Lower lobe of right lung (tissue), 2 donors: ENCODE measurements at regions not wholly inside any gene's neighbourhood (a gene's known extent, or its start where the extent isn't known, plus 50 kb on each side); places are given as distances from the start of the nearest gene placed in this dataset.

Experiments used
- ATAC-seq, 2 donors: fragments of 200-7000 bp; cut with Tn5 transposase; one replicate each; pipeline ENCODE4 v1.9.1; 2020 to 2022; ENCODE audit warnings: mild to moderate bottlenecking in 2 of 2, moderate library complexity in 2 of 2
- DNase-seq: peaks from one replicate; pipeline ENCODE4 v3.0.0-alpha.2; 2020
- H3K27ac ChIP-seq: fragments of 200-600 bp; one replicate; pipeline ENCODE4 v1.8.0; 2022
- H3K27me3 ChIP-seq: fragments of 200-600 bp; one replicate; pipeline ENCODE4 v1.8.0; 2022; ENCODE audit warnings: low read depth
- H3K36me3 ChIP-seq: fragments of 200-600 bp; one replicate; pipeline ENCODE4 v1.8.0; 2022; ENCODE audit warnings: mild to moderate bottlenecking
- H3K4me1 ChIP-seq: fragments of 200-600 bp; one replicate; pipeline ENCODE4 v1.8.0; 2022
- H3K4me3 ChIP-seq: fragments of 200-600 bp; one replicate; pipeline ENCODE4 v1.8.0; 2022; ENCODE audit warnings: mild to moderate bottlenecking
- H3K9me3 ChIP-seq: fragments of 200-600 bp; one replicate; pipeline ENCODE4 v1.8.0; 2022
- CTCF ChIP-seq: fragments of 200-600 bp; IDR thresholded peaks from one replicate; pipeline ENCODE4 v1.8.0; 2022; ENCODE audit warnings: antibody characterized with exemption, mild to moderate bottlenecking
- intact Hi-C: fragments of 100-400 bp; cut with DNase I; formaldehyde crosslinking; loops from one replicate; pipeline ENCODE4 v1.11.0; 2022
- donor health status: DM: no; HTN: yes; CAD: no; lungs with severe emphysema.

DNA sequence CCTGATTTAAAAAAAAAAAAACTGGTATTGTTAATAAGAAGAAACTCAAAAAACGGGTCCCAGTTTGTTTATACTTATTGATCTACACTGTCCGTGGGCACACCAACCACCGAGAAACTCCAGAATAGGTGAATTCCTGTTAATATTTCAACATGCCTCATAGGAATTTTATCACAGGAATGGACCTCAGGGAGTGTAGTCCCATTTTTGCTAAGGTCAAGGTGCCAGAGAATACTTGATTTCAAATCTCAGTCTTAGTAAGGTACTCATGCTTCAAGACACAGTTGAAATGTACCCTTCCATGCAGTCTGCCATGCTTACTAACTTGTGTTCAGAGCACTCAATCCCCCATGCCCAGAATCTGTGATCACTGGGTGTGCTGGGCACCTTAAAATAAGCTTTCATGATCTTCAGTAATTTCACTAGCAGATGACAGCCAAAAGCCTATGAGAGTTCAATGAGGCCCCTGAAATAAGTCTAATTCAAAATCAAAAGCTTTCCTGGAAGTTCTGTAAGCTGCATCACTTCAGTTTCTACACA lies 385.7 kb downstream of the TNS3 start:
- Histone ChIP-seq H3K4me1 (no peaks in the 10 kb centered on the region), H3K27me3 (no peaks in the 10 kb centered on the region), H3K4me3 (no peak overlapping the region), H3K9me3 (no peaks in the 10 kb centered on the region), H3K36me3 (no peaks in the 10 kb centered on the region), H3K27ac (no peak overlapping the region)
- intact Hi-C loops = no loop called here
- DNase-seq (no peak), ATAC-seq (no peak)
- TF ChIP-seq CTCF = no peak

- DNase-seq (no peak), ATAC-seq (no peak)
- no peaks in the 10 kb centered on the region for H3K9me3 ChIP-seq
- no peak overlapping the region for H3K4me3 ChIP-seq
- no peaks in the 10 kb centered on the region for H3K4me1 ChIP-seq
- no peak for TF ChIP-seq CTCF
- intact Hi-C loops = no loop called here
- no peaks in the 10 kb centered on the region for H3K27me3 ChIP-seq
- H3K36me3 ChIP-seq = no peaks in the 10 kb centered on the region
- no peak overlapping the region for H3K27ac ChIP-seq
Observed at GRCh38 chr7:47195641-47196040, 386.3 kb downstream of the TNS3 start.

DNA sequence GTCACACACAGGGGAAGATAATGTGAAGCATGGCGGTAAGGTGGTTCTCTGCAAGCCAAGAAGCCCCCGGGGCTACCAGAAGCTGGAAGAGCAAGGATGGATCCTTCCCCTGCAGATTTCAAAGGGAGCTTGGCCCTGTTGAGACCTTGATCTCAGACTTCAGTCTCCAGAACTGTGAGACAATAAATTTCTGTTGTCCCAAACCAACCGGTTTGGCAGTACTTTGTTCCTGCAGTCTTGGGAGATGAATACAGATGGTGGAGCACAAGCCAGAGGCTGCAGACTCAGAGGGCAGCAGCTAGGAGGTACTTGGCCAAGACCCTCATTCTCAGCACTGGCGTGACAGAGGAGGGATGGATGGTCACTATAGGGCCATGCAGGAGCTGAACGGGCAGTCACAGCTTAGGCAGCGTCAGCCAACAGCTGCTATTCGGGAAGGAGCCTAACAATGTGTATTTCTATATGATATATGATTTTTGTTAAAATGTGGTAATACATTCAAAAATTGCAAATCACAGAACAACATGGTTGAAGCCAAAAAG lies 387.3 kb downstream of the TNS3 start:
- ATAC-seq (no peak), DNase-seq (no peak)
- intact Hi-C loops = no loop called here
- TF ChIP-seq CTCF = no peak
- Histone ChIP-seq H3K27me3 (no peaks in the 10 kb centered on the region), H3K4me1 (no peaks in the 10 kb centered on the region), H3K27ac (no peak overlapping the region), H3K4me3 (no peak overlapping the region), H3K9me3 (no peaks in the 10 kb centered on the region), H3K36me3 (no peaks in the 10 kb centered on the region)

GRCh38 chr7:47192978-47193377 lies 388.9 kb downstream of the TNS3 start:
- ATAC-seq = peak; percentile 49 to 60
- no peak for DNase-seq
- no peaks in the 10 kb centered on the region for H3K9me3 ChIP-seq
- TF ChIP-seq CTCF = no peak
- H3K27me3 ChIP-seq = no peaks in the 10 kb centered on the region
- no peaks in the 10 kb centered on the region for H3K36me3 ChIP-seq
- intact Hi-C loops = no loop called here
- H3K4me3 ChIP-seq = no peak overlapping the region
- H3K27ac ChIP-seq = no peak overlapping the region
- H3K4me1 ChIP-seq = no peaks in the 10 kb centered on the region

DNA sequence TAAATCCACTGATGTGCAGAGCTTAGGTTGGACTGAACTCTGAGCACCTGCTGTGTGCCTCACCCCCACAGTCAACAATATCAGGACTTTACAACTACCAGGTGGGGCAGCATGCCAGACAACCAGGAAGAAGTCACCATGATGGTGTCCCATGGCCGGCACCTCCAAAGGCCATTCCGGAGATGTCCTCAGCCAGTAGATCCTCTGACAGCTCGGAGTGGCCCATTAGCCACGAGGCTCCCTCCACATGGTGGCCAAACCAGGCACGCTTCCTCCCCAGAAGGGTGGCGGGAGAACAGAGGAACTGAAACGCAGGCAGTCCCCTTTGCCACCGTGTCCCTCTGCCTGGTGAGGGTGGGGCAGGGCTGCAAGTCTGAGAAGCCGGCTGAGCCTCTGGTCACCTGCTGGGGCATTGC lies 390.0 kb downstream of the TNS3 start:
- Histone ChIP-seq H3K9me3 (no peaks in the 10 kb centered on the region), H3K4me1 (no peaks in the 10 kb centered on the region), H3K27ac (no peak overlapping the region), H3K36me3 (no peaks in the 10 kb centered on the region), H3K4me3 (no peak overlapping the region), H3K27me3 (no peaks in the 10 kb centered on the region)
- intact Hi-C loops = no loop called here
- ATAC-seq (peak; percentile 54 to 67), DNase-seq (peak; percentile 69)
- no peak for TF ChIP-seq CTCF
